HCT116 (cell line): ENCODE measurements at regions not wholly inside any gene's neighbourhood (a gene's known extent, or its start where the extent isn't known, plus 50 kb on each side); places are given as distances from the start of the nearest gene placed in this dataset.

Experiments
- ATAC-seq: fragments of 200-7000 bp; cut with Tn5 transposase; 2 replicates; pipeline ENCODE4 v1.9.1; 2020; ENCODE audit warnings: mild to moderate bottlenecking, moderate library complexity
- BruUV-seq: library from RNA; stranded (reverse); fragments of 400-500 nt; replicated peaks from 2 replicates; lab custom pipeline; 2021; lab: Mats Ljungman, UMichigan
- CTCF ChIA-PET: fragments of 300-600 bp; sonication (Branson Sonifier 250); formaldehyde crosslinking; loops from one replicate; lab custom pipeline; 2021; ENCODE audit warnings: antibody characterized with exemption; lab: Charles Lee
- POLR2A ChIA-PET: fragments of 300-600, 350-600 bp; sonication (Branson Sonifier 250); formaldehyde crosslinking; loops from one replicate; lab custom pipeline; 2021; ENCODE audit warnings: antibody characterized with exemption; lab: Charles Lee
- RAD21 ChIA-PET, 2 experiments: fragments of 300-600 bp; sonication (Branson Sonifier 250); formaldehyde crosslinking; loops; one replicate each; lab custom pipeline; 2023; ENCODE audit warnings: low total read pairs in 2 of 2; ENCODE audit not compliant: uncharacterized antibody in 2 of 2, unreplicated experiment in 2 of 2, low non-redundant PET in 1 of 2; lab: Charles Lee
- DNase-seq: peaks from one replicate; pipeline ENCODE4 v3.0.0-alpha.2; 2010; ENCODE audit warnings: low read depth, low spot score
- H2AFZ ChIP-seq: fragments of 200-600 bp; shearing (Covaris generic), sonication (generic); 2 replicates; pipeline ENCODE4 v1.6.1; 2017; ENCODE audit warnings: low read depth, mixed run types, mixed read lengths, antibody characterized with exemption, low read length; ENCODE audit not compliant: poor library complexity, severe bottlenecking
- H3K27ac ChIP-seq: 2 replicates; pipeline ENCODE4 v1.5.1; 2012; ENCODE audit warnings: low read depth, low read length
- H3K27me3 ChIP-seq: fragments of 200-600 bp; sonication (generic); 2 replicates; pipeline ENCODE4 v1.6.1; 2016; ENCODE audit warnings: mixed run types, low read length, mixed read lengths; ENCODE audit not compliant: insufficient read depth
- H3K36me3 ChIP-seq, 2 experiments: fragments of 200-500 bp in 1 of 2; fragments of 200-600 bp in 1 of 2; sonication (Bioruptor generic) in 1 of 2; sonication (generic) in 1 of 2; 2 replicates each; pipeline versions ENCODE4 v1.5.1 to v1.6.1; 2014 to 2016; ENCODE audit warnings: low read length in 2 of 2, inconsistent platforms in 1 of 2, mixed read lengths in 1 of 2, mixed run types in 1 of 2; ENCODE audit not compliant: insufficient read depth in 2 of 2, control insufficient read depth in 1 of 2
- H3K4me1 ChIP-seq, 2 experiments: fragments of 200-600 bp in 1 of 2; sonication (generic) in 1 of 2; 2 replicates each; pipeline versions ENCODE4 v1.5.1 to v1.6.1; 2012 to 2017; ENCODE audit warnings: low read length in 2 of 2, inconsistent platforms in 1 of 2, mild to moderate bottlenecking in 1 of 2, mixed read lengths in 1 of 2, mixed run types in 1 of 2, moderate library complexity in 1 of 2; ENCODE audit not compliant: insufficient read depth in 2 of 2, control insufficient read depth in 1 of 2
- H3K4me2 ChIP-seq: fragments of 200-600 bp; sonication (generic); 2 replicates; pipeline ENCODE4 v1.6.1; 2017; ENCODE audit warnings: mixed run types, low read length, mixed read lengths
- H3K4me3 ChIP-seq, 2 experiments: fragments of 200-600 bp in 1 of 2; sonication (generic) in 1 of 2; replicated peaks in 1 of 2; 2 replicates each; pipeline ENCODE4 v1.5.1; 2011 to 2016; ENCODE audit warnings: low read length in 2 of 2, control low read depth in 1 of 2, low read depth in 1 of 2, mild to moderate bottlenecking in 1 of 2, mixed read lengths in 1 of 2, mixed run types in 1 of 2
- H3K79me2 ChIP-seq: fragments of 200-600 bp; sonication (generic); 2 replicates; pipeline ENCODE4 v1.6.1; 2017; ENCODE audit warnings: mild to moderate bottlenecking, mixed run types, low read length, moderate library complexity, mixed read lengths; ENCODE audit not compliant: insufficient read depth
- H3K9ac ChIP-seq: fragments of 200-600 bp; sonication (generic); 2 replicates; pipeline ENCODE4 v1.6.1; 2016; ENCODE audit warnings: low read length, mixed read lengths
- H3K9me2 ChIP-seq: fragments of 200-600 bp; sonication (generic), shearing (Covaris generic); 2 replicates; pipeline ENCODE4 v1.6.1; 2017; ENCODE audit warnings: mixed run types, mild to moderate bottlenecking, moderate library complexity; ENCODE audit not compliant: insufficient read depth
- H3K9me3 ChIP-seq, 2 experiments: fragments of 200-500 bp in 1 of 2; fragments of 200-600 bp in 1 of 2; sonication (Bioruptor generic) in 1 of 2; sonication (generic) in 1 of 2; 2 replicates each; pipeline ENCODE4 v1.6.1; 2014 to 2017; ENCODE audit warnings: low read length in 2 of 2, mixed read lengths in 2 of 2, inconsistent platforms in 1 of 2, low read depth in 1 of 2, mild to moderate bottlenecking in 1 of 2, mixed run types in 1 of 2, moderate library complexity in 1 of 2; ENCODE audit not compliant: control insufficient read depth in 1 of 2, insufficient read depth in 1 of 2
- H4K20me1 ChIP-seq: fragments of 200-600 bp; sonication (generic), shearing (Covaris generic); 2 replicates; pipeline ENCODE4 v1.6.1; 2017; ENCODE audit warnings: mixed run types, mild to moderate bottlenecking, moderate library complexity; ENCODE audit not compliant: insufficient read depth
- EGR1 ChIP-seq: IDR thresholded peaks from 2 replicates; pipeline ENCODE4 v1.6.1; 2012; ENCODE audit warnings: low read depth
- EZH2 ChIP-seq: fragments of 200-600 bp; sonication (generic); IDR thresholded peaks from 2 replicates; pipeline ENCODE4 v1.6.1; 2017; ENCODE audit warnings: antibody characterized with exemption, mixed run types
- EZH2phosphoT487 ChIP-seq: fragments of 200-600 bp; IDR thresholded peaks from 2 replicates; pipeline ENCODE4 v1.6.1; 2018; ENCODE audit warnings: antibody characterized with exemption, borderline replicate concordance
- JUND ChIP-seq: IDR thresholded peaks from 2 replicates; pipeline ENCODE4 v1.6.1; 2012
- POLR2AphosphoS5 ChIP-seq: IDR thresholded peaks from 2 replicates; pipeline ENCODE4 v1.6.1; 2011; ENCODE audit warnings: mild to moderate bottlenecking, low read depth, low read length, moderate library complexity
- SIN3A ChIP-seq: IDR thresholded peaks from 2 replicates; pipeline ENCODE4 v1.6.1; 2012; ENCODE audit warnings: low read depth
- SP1 ChIP-seq: IDR thresholded peaks from 2 replicates; pipeline ENCODE4 v1.6.1; 2012; ENCODE audit warnings: low read depth
- TCF7L2 ChIP-seq: IDR thresholded peaks from 2 replicates; pipeline ENCODE4 v1.7.0; 2011; ENCODE audit warnings: borderline replicate concordance, inconsistent platforms; ENCODE audit not compliant: insufficient read depth, insufficient read length; ENCODE audit errors: extremely low read depth
- YY1 ChIP-seq: IDR thresholded peaks from 2 replicates; pipeline ENCODE4 v1.6.1; 2011; ENCODE audit warnings: low read length, low read depth, moderate library complexity, mild to moderate bottlenecking; ENCODE audit not compliant: insufficient replicate concordance; ENCODE audit errors: extremely low read depth
- ZFX ChIP-seq: fragments of 450-650 bp; IDR thresholded peaks from 2 replicates; pipeline ENCODE4 v1.6.1; 2017
- intact Hi-C: fragments of 100-400 bp; cut with micrococcal nuclease; formaldehyde crosslinking; loops from 2 replicates; pipeline ENCODE4 v1.10.0; 2022
- TF ChIP-seq, protein P1 (sequence below): IDR thresholded peaks from 2 replicates; pipeline ENCODE4 v1.6.1; 2012; ENCODE audit warnings: low read depth
- TF ChIP-seq, protein P2 (sequence below): IDR thresholded peaks from 2 replicates; pipeline ENCODE4 v1.6.1; 2011; ENCODE audit warnings: mild to moderate bottlenecking, low read length, moderate library complexity; ENCODE audit not compliant: insufficient replicate concordance; ENCODE audit errors: extremely low read depth
- TF ChIP-seq, protein P3 (sequence below): IDR thresholded peaks from 2 replicates; pipeline ENCODE4 v1.6.1; 2012
- TF ChIP-seq, protein P4 (sequence below), 3 experiments: fragments of 200-600 bp in 1 of 3; sonication (generic) in 1 of 3; IDR thresholded peaks in 2 of 3; conservative IDR thresholded peaks in 1 of 3; 2 replicates each; pipeline ENCODE4 v1.5.1; 2012 to 2017; ENCODE audit warnings: low read depth in 2 of 3, low read length in 2 of 3, antibody characterized with exemption in 1 of 3, borderline replicate concordance in 1 of 3, control low read depth in 1 of 3, mild to moderate bottlenecking in 1 of 3, mixed read lengths in 1 of 3, mixed run types in 1 of 3, moderate library complexity in 1 of 3; ENCODE audit not compliant: insufficient read depth in 1 of 3

DNA sequence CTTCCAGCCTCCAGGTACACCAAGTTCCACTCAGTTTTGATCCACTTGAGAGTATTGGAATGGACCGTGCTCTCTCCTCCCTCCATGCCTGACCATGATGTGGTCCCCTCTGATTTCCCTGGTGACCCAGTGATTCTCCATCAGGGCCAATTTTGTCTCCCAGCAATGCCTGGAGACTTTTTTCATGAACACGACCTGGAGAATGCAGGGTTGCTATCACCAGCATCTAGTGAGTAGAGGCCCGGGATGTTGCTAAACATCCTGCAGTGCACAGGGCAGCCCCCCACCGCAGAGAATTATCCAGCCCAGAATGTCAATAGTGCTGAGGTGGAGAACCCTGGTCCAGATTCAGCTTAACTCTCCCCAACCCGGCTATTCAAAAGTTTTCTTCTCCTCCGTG lies 134.0 kb upstream of the RREB1 start:
- ChIA-PET CTCF (no interaction called here), POLR2A (no interaction called here), RAD21 (no interaction called here)
- BruUV-seq: no TSS peak
- Histone ChIP-seq H2AFZ (no peak overlapping the region), H3K4me3 (no peak overlapping the region), H3K9ac (no peak overlapping the region), H3K27ac (no peak overlapping the region), H4K20me1 (no peaks in the 10 kb centered on the region), H3K4me2 (no peak overlapping the region), H3K9me2 (no peaks in the 10 kb centered on the region), H3K36me3 (no peaks in the 10 kb centered on the region), H3K4me1 (peaks cover 7 to 27% of the 10 kb centered on the region in 2 experiments; a peak in 3 of 4 replicates), H3K79me2 (no peaks in the 10 kb centered on the region), H3K9me3 (no peaks in the 10 kb centered on the region), H3K27me3 (no peaks in the 10 kb centered on the region)
- ATAC-seq (no peak), DNase-seq (no peak)
- intact Hi-C loops: no loop called here
- TF ChIP-seq, protein P1, sequence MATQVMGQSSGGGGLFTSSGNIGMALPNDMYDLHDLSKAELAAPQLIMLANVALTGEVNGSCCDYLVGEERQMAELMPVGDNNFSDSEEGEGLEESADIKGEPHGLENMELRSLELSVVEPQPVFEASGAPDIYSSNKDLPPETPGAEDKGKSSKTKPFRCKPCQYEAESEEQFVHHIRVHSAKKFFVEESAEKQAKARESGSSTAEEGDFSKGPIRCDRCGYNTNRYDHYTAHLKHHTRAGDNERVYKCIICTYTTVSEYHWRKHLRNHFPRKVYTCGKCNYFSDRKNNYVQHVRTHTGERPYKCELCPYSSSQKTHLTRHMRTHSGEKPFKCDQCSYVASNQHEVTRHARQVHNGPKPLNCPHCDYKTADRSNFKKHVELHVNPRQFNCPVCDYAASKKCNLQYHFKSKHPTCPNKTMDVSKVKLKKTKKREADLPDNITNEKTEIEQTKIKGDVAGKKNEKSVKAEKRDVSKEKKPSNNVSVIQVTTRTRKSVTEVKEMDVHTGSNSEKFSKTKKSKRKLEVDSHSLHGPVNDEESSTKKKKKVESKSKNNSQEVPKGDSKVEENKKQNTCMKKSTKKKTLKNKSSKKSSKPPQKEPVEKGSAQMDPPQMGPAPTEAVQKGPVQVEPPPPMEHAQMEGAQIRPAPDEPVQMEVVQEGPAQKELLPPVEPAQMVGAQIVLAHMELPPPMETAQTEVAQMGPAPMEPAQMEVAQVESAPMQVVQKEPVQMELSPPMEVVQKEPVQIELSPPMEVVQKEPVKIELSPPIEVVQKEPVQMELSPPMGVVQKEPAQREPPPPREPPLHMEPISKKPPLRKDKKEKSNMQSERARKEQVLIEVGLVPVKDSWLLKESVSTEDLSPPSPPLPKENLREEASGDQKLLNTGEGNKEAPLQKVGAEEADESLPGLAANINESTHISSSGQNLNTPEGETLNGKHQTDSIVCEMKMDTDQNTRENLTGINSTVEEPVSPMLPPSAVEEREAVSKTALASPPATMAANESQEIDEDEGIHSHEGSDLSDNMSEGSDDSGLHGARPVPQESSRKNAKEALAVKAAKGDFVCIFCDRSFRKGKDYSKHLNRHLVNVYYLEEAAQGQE: no peak
- TF ChIP-seq, protein P2, sequence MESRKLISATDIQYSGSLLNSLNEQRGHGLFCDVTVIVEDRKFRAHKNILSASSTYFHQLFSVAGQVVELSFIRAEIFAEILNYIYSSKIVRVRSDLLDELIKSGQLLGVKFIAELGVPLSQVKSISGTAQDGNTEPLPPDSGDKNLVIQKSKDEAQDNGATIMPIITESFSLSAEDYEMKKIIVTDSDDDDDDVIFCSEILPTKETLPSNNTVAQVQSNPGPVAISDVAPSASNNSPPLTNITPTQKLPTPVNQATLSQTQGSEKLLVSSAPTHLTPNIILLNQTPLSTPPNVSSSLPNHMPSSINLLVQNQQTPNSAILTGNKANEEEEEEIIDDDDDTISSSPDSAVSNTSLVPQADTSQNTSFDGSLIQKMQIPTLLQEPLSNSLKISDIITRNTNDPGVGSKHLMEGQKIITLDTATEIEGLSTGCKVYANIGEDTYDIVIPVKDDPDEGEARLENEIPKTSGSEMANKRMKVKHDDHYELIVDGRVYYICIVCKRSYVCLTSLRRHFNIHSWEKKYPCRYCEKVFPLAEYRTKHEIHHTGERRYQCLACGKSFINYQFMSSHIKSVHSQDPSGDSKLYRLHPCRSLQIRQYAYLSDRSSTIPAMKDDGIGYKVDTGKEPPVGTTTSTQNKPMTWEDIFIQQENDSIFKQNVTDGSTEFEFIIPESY: no peak
- no peak for TF ChIP-seq ZFX
- TF ChIP-seq, protein P3, sequence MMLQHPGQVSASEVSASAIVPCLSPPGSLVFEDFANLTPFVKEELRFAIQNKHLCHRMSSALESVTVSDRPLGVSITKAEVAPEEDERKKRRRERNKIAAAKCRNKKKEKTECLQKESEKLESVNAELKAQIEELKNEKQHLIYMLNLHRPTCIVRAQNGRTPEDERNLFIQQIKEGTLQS: no peak
- no peak for TF ChIP-seq EZH2
- no peak for TF ChIP-seq EGR1
- TF ChIP-seq, protein P4, sequence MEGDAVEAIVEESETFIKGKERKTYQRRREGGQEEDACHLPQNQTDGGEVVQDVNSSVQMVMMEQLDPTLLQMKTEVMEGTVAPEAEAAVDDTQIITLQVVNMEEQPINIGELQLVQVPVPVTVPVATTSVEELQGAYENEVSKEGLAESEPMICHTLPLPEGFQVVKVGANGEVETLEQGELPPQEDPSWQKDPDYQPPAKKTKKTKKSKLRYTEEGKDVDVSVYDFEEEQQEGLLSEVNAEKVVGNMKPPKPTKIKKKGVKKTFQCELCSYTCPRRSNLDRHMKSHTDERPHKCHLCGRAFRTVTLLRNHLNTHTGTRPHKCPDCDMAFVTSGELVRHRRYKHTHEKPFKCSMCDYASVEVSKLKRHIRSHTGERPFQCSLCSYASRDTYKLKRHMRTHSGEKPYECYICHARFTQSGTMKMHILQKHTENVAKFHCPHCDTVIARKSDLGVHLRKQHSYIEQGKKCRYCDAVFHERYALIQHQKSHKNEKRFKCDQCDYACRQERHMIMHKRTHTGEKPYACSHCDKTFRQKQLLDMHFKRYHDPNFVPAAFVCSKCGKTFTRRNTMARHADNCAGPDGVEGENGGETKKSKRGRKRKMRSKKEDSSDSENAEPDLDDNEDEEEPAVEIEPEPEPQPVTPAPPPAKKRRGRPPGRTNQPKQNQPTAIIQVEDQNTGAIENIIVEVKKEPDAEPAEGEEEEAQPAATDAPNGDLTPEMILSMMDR (IDR thresholded peaks at IDR 0.05 in 2 of 3, conservative IDR thresholded peaks at IDR 0.05 in 1 of 3; ENCODE audit: borderline replicate concordance in 1 of 3, insufficient read depth in 1 of 3, low read depth in 2 of 3, low read length in 2 of 3): no peak
- no peak for TF ChIP-seq TCF7L2
- no peak for TF ChIP-seq EZH2phosphoT487
- no peak for TF ChIP-seq SIN3A
- no peak for TF ChIP-seq SP1
- no peak for TF ChIP-seq YY1
- no peak for TF ChIP-seq POLR2AphosphoS5
- TF ChIP-seq JUND: no peak
